HG03520 (cell line): ENCODE measurements at regions not wholly inside any gene's neighbourhood (a gene's known extent, or its start where the extent isn't known, plus 50 kb on each side); places are given as distances from the start of the nearest gene placed in this dataset.

Experiments used
- ATAC-seq: cut with Tn5 transposase; IDR thresholded peaks from one replicate; pipeline ENCODE4 v1.9.1; 2021; ENCODE audit warnings: mild to moderate bottlenecking, moderate library complexity; ENCODE audit not compliant: unreplicated experiment

- ATAC-seq, result no peak
These were observed 54.1 kb upstream of the RPS23 start for GRCh38 chr5:82332064-82332855.

- no peak for ATAC-seq
These were observed 53.4 kb upstream of the RPS23 start for GRCh38 chr5:82331557-82331956.

- no peak for ATAC-seq
These were observed 52.5 kb upstream of the RPS23 start for GRCh38 chr5:82330530-82331270.

- no peak for ATAC-seq
These were observed 51.2 kb upstream of the RPS23 start for GRCh38 chr5:82329393-82329792.
